ENCODE measurements at regions not wholly inside any gene's neighbourhood (a gene's known extent, or its start where the extent isn't known, plus 50 kb on each side); places are given as distances from the start of the nearest gene placed in this dataset.
"Not testable (repeated sequence)": the region's sequence is repeated elsewhere in the genome, so short reads cannot be mapped to it uniquely, and the experiment has no call there.

GRCh38 chr9:2243666-2244555, 228.8 kb downstream of the SMARCA2 start:
- DNase-seq = no peak

GRCh38 chr9:2247340-2247739, 232.2 kb downstream of the SMARCA2 start:
- DNase-seq = no peak

- DNase-seq = no peak
Observed at GRCh38 chr9:2248768-2249265, 233.7 kb downstream of the SMARCA2 start.

GRCh38 chr9:2253636-2254580, 238.8 kb downstream of the SMARCA2 start:
- DNase-seq = no peak

GRCh38 chr9:2255128-2255527, 240.0 kb downstream of the SMARCA2 start:
- DNase-seq = no peak

GRCh38 chr9:2257248-2257929, 242.2 kb downstream of the SMARCA2 start:
- DNase-seq = no peak

GRCh38 chr9:2260417-2261306, 245.5 kb downstream of the SMARCA2 start:
- DNase-seq = peak; percentile 40

- no peak for DNase-seq
Observed at GRCh38 chr9:2261421-2262103, 246.4 kb downstream of the SMARCA2 start.

GRCh38 chr9:2262386-2263071, 247.4 kb downstream of the SMARCA2 start:
- no peak for DNase-seq

GRCh38 chr9:2263111-2263510, 248.0 kb downstream of the SMARCA2 start:
- no peak for DNase-seq

GRCh38 chr9:2263665-2264064, 248.5 kb downstream of the SMARCA2 start:
- DNase-seq = no peak

GRCh38 chr9:2264081-2264480, 248.9 kb downstream of the SMARCA2 start:
- no peak for DNase-seq

GRCh38 chr9:2267181-2267745, 252.1 kb downstream of the SMARCA2 start:
- DNase-seq = no peak

- DNase-seq = no peak
Observed at GRCh38 chr9:2269778-2270177, 254.6 kb downstream of the SMARCA2 start.

GRCh38 chr9:2270565-2270964, 255.4 kb downstream of the SMARCA2 start:
- no peak for DNase-seq

- no peak for DNase-seq
Observed at GRCh38 chr9:2271426-2271825, 256.3 kb downstream of the SMARCA2 start.

GRCh38 chr9:2274762-2275161, 259.6 kb downstream of the SMARCA2 start:
- DNase-seq = no peak

GRCh38 chr9:2276296-2276695, 261.1 kb downstream of the SMARCA2 start:
- DNase-seq = no peak

- DNase-seq = not testable (repeated sequence)
Observed at GRCh38 chr9:2277133-2277532, 262.0 kb downstream of the SMARCA2 start.

- DNase-seq = not testable (repeated sequence)
Observed at GRCh38 chr9:2277644-2278043, 262.5 kb downstream of the SMARCA2 start.

Measured in fibroblast of upper back skin (primary cell).